ENCODE measurements at regions not wholly inside any gene's neighbourhood (a gene's known extent, or its start where the extent isn't known, plus 50 kb on each side); places are given as distances from the start of the nearest gene placed in this dataset.
"Not testable (repeated sequence)": the region's sequence is repeated elsewhere in the genome, so short reads cannot be mapped to it uniquely, and the experiment has no call there.

GRCh38 chr3:21966457-21966856 lies 215.4 kb upstream of the ZNF385D start:
- H3K36me3 Mint-ChIP-seq (ENCODE audit: low read depth); H3K4me1 Mint-ChIP-seq (ENCODE audit: low read depth); H3K27me3 Mint-ChIP-seq; intact Hi-C loops (cut with micrococcal nuclease); H3K27ac Mint-ChIP-seq; H3K4me3 Mint-ChIP-seq: not testable (repeated sequence)
- peaks cover 34% of the 10 kb centered on the region for H3K9me3 Mint-ChIP-seq

DNA sequence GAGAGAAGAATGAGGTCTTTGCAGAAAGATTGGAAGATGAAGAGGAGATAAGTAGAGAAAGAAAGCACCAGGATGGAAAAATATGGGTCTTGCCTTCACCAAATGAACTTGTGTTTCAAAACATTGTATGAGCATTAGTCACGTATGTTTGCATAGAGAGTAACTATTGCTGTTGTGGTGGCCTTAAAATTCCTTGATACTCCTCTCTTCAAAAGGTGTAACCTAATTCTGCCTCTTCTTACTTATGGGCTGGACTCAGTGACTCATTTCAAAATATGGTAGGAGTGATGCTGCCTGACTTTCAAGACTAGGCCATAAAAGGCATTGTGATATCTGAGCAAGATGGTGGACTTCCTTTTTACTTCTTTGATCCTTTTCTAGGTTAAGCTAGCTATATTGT lies 228.7 kb upstream of the ZNF385D start:
- Mint-ChIP-seq H3K36me3 (ENCODE audit: low read depth) (no peaks in the 10 kb centered on the region), H3K4me1 (ENCODE audit: low read depth) (no peaks in the 10 kb centered on the region), H3K9me3 (peaks cover 17% of the 10 kb centered on the region), H3K27ac (no peak overlapping the region), H3K4me3 (no peak overlapping the region), H3K27me3 (no peaks in the 10 kb centered on the region)
- intact Hi-C loops (cut with micrococcal nuclease), result no loop called here

GRCh38 chr3:21989341-21990042 lies 238.5 kb upstream of the ZNF385D start:
- Mint-ChIP-seq H3K27me3 (no peaks in the 10 kb centered on the region), H3K36me3 (ENCODE audit: low read depth) (no peaks in the 10 kb centered on the region), H3K4me3 (no peak overlapping the region), H3K9me3 (peaks cover 10% of the 10 kb centered on the region), H3K4me1 (ENCODE audit: low read depth) (no peaks in the 10 kb centered on the region), H3K27ac (no peak overlapping the region)
- intact Hi-C loops (cut with micrococcal nuclease), result no loop called here

DNA sequence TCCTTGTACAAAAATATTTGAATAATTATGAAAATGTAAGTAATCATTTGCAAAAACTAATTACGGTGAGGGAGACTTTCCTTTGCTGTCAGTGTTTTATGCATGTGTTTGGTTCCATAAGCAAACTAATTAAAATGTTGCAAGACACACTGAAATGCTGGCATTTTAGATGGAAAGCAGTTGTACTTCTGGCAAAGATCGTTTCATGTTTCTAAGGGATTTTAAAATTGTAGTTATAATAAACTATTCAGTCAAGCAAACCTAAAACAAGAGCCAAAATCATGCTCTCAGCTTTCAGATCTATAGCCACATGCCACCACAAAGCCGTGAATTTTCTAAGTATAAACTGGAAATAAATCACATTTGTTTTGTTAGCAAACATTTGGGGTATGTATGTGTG lies 240.1 kb upstream of the ZNF385D start:
- H3K4me1 Mint-ChIP-seq (ENCODE audit: low read depth), result no peaks in the 10 kb centered on the region
- H3K4me3 Mint-ChIP-seq, result no peak overlapping the region
- H3K27ac Mint-ChIP-seq, result no peak overlapping the region
- H3K27me3 Mint-ChIP-seq, result no peaks in the 10 kb centered on the region
- intact Hi-C loops (cut with micrococcal nuclease), result no loop called here
- H3K36me3 Mint-ChIP-seq (ENCODE audit: low read depth), result no peaks in the 10 kb centered on the region
- peaks cover 19% of the 10 kb centered on the region for H3K9me3 Mint-ChIP-seq

DNA sequence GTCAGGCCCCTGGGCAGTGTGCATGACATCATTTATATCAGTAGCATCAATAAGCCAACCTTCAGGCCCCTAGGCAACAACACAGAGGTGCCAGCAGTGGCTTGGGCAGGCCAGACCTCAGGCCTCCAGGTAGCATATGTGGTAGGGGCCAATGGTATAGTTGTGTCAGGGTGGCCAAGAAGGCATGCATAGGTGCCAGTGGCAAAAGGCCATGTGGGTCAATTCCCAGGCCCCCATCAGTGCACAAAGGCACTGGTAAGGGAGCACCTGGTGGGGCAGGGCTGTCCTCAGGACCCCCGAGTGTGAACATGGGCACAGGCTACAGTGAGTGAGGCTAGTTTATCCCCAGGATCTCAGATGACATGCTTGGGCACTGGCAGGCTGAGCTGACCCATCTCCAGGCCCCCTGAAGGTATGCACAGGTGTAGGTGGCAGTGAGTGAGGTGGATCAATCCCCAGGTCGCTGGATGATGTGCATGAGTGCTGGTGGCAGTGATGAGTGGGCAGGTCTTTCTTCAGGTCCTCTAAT lies 244.1 kb upstream of the ZNF385D start:
- no peaks in the 10 kb centered on the region for H3K36me3 Mint-ChIP-seq (ENCODE audit: low read depth)
- no peak overlapping the region for H3K27ac Mint-ChIP-seq
- H3K27me3 Mint-ChIP-seq, result no peaks in the 10 kb centered on the region
- H3K9me3 Mint-ChIP-seq, result peaks cover 23% of the 10 kb centered on the region
- H3K4me1 Mint-ChIP-seq (ENCODE audit: low read depth), result no peaks in the 10 kb centered on the region
- no peak overlapping the region for H3K4me3 Mint-ChIP-seq
- intact Hi-C loops (cut with micrococcal nuclease), result no loop called here

DNA sequence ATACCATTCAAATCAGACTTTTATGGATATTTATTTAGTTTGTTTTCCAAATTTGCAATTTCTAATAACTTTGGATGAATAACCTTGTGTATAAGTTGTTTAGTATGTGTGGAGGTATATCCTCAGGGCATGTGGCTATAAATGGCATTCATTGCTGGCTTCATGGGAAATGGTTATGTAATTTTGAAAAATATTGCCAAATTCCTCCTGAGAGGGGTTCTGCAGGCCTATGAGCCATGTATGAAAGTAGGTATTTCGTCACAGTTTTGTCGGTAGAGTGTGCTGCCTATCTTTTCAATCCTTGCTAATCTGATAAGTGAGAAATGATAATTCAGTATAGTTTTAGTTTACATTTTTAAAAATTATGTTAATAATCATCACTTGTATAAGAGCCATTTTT lies 256.4 kb upstream of the ZNF385D start:
- Mint-ChIP-seq H3K4me3 (no peak overlapping the region), H3K27ac (no peak overlapping the region), H3K9me3 (peaks cover 20% of the 10 kb centered on the region), H3K36me3 (ENCODE audit: low read depth) (no peaks in the 10 kb centered on the region), H3K4me1 (ENCODE audit: low read depth) (no peaks in the 10 kb centered on the region), H3K27me3 (no peaks in the 10 kb centered on the region)
- intact Hi-C loops (cut with micrococcal nuclease), result no loop called here

GRCh38 chr3:22010997-22011396 lies 260.0 kb upstream of the ZNF385D start:
- H3K36me3 Mint-ChIP-seq (ENCODE audit: low read depth), result no peaks in the 10 kb centered on the region

DNA sequence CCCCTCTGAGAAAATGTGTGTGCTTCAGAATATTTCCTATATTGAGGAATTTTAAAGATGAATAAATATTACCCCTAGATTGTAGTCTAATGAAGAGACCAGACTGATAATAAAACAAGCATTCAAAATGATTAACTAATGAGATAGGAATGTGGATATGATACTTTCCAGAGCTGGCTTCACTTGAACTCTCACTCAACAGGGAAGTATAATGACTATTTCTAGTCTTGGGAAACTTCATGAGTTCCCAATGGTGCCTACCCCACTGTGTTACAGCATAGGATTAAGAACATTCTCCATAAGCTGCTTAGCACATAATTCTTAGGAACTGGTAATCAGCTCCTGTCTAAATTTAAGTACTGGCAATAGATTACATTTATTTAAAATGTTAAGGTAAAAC lies 261.5 kb upstream of the ZNF385D start:
- peaks cover 11% of the 10 kb centered on the region for H3K9me3 Mint-ChIP-seq
- no peaks in the 10 kb centered on the region for H3K4me1 Mint-ChIP-seq (ENCODE audit: low read depth)
- no peak overlapping the region for H3K27ac Mint-ChIP-seq
- H3K36me3 Mint-ChIP-seq (ENCODE audit: low read depth), result no peaks in the 10 kb centered on the region
- no peaks in the 10 kb centered on the region for H3K27me3 Mint-ChIP-seq
- no peak overlapping the region for H3K4me3 Mint-ChIP-seq
- intact Hi-C loops (cut with micrococcal nuclease), result no loop called here

More at GRCh38 chr3:22010997-22011396, 260.0 kb upstream of the ZNF385D start:
- Mint-ChIP-seq H3K27me3 (no peaks in the 10 kb centered on the region), H3K27ac (no peak overlapping the region), H3K4me3 (no peak overlapping the region), H3K9me3 (peaks cover 11% of the 10 kb centered on the region), H3K4me1 (ENCODE audit: low read depth) (no peaks in the 10 kb centered on the region)
- intact Hi-C loops (cut with micrococcal nuclease), result no loop called here

DNA sequence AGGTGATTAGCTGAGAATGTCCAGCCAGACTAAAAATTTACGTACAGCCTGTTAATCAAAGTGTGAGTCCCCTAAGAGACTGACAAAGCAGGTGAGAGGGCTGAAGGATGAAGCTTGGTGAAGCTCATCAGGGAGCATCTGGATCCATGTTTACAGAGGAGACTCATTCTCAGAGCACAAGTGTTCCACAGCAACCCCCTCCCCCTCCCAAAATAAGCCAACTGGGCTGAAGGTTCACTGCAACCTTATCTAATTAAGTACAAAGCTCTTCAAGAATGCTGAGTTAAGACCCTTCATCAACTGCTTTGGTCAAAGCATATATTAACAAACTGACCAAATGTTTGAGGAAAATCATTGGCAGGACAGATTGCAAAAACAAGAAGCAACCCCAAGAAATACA lies 262.6 kb upstream of the ZNF385D start:
- intact Hi-C loops (cut with micrococcal nuclease), result no loop called here
- H3K4me3 Mint-ChIP-seq, result no peak overlapping the region
- H3K27me3 Mint-ChIP-seq, result no peaks in the 10 kb centered on the region
- no peak overlapping the region for H3K27ac Mint-ChIP-seq
- no peaks in the 10 kb centered on the region for H3K4me1 Mint-ChIP-seq (ENCODE audit: low read depth)
- H3K9me3 Mint-ChIP-seq, result peaks cover 6% of the 10 kb centered on the region
- no peaks in the 10 kb centered on the region for H3K36me3 Mint-ChIP-seq (ENCODE audit: low read depth)

DNA sequence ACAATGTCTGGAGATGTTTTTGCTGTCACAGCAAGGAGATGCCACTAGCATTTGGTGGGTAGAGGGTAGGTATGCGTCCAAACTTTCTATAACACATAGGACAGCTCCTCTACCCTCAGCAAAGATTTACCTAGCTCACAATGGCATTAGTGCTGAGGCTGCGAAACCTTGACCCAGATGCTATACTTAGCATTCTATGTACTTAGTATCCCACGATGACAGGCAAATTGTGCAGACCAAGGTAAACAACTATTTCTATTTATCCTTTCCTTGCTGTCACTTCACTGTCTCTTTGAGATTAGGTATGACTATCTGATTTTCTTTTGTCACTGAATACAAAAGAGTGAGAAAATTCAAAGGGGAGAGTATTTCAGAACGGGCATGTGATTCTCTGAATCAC lies 265.2 kb upstream of the ZNF385D start:
- Mint-ChIP-seq H3K4me1 (ENCODE audit: low read depth) (no peaks in the 10 kb centered on the region), H3K9me3 (no peaks in the 10 kb centered on the region), H3K36me3 (ENCODE audit: low read depth) (no peaks in the 10 kb centered on the region), H3K27me3 (no peaks in the 10 kb centered on the region), H3K4me3 (no peak overlapping the region), H3K27ac (no peak overlapping the region)
- intact Hi-C loops (cut with micrococcal nuclease), result no loop called here

- H3K9me3 Mint-ChIP-seq, result peaks cover 45% of the 10 kb centered on the region
- H3K4me1 Mint-ChIP-seq (ENCODE audit: low read depth); H3K36me3 Mint-ChIP-seq (ENCODE audit: low read depth); H3K4me3 Mint-ChIP-seq; H3K27ac Mint-ChIP-seq; H3K27me3 Mint-ChIP-seq; intact Hi-C loops (cut with micrococcal nuclease): not testable (repeated sequence)
Measured at GRCh38 chr3:22024638-22025037, 273.6 kb upstream of the ZNF385D start.

- Mint-ChIP-seq H3K36me3 (ENCODE audit: low read depth) (no peaks in the 10 kb centered on the region), H3K4me3 (no peak overlapping the region), H3K4me1 (ENCODE audit: low read depth) (no peaks in the 10 kb centered on the region), H3K27me3 (no peaks in the 10 kb centered on the region), H3K9me3 (peaks cover 63% of the 10 kb centered on the region), H3K27ac (no peak overlapping the region)
- intact Hi-C loops (cut with micrococcal nuclease), result no loop called here
Measured at GRCh38 chr3:22029480-22029879, 278.5 kb upstream of the ZNF385D start.

DNA sequence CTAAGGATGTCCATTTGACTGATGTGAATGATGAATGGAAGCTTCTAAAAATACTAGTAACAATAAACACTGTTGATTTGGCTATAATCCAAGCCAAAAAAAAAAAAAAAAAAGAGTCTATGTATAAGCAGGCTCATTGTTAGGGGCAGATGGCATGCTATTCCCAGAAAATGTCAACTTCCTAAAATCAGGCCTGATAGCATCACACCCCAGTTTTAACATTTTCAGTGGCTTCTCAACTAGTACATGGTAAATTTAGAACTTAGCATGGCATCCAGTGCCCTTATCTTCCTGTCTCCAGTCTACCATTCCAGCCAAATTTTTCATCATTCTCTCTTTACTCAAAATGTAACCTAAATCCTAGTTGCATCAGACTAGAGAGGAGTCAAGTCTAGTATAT lies 288.2 kb upstream of the ZNF385D start:
- Mint-ChIP-seq H3K27me3 (no peaks in the 10 kb centered on the region), H3K27ac (no peak overlapping the region), H3K4me1 (ENCODE audit: low read depth) (no peaks in the 10 kb centered on the region), H3K9me3 (peaks cover 10% of the 10 kb centered on the region), H3K4me3 (no peak overlapping the region), H3K36me3 (ENCODE audit: low read depth) (no peaks in the 10 kb centered on the region)
- intact Hi-C loops (cut with micrococcal nuclease), result no loop called here

DNA sequence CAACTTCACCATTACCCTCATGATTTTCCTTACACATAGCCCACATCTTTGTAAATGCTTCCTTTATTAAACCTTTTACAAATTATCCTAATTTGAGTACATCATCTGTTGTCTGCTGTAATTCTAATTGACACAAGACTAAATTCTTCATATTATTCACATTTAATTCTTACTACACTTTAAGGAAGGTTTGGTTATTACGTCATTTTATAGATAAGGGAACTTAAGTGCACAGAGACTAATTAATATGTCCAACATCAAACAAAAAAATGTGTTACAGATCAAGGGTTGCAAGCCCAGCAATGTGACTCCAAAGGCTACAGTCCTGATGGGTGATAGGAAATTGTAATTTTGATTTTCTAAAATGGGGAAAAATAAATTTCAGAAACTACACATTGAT lies 289.1 kb upstream of the ZNF385D start:
- Mint-ChIP-seq H3K27me3 (no peaks in the 10 kb centered on the region), H3K9me3 (peaks cover 10% of the 10 kb centered on the region), H3K4me1 (ENCODE audit: low read depth) (no peaks in the 10 kb centered on the region), H3K4me3 (no peak overlapping the region), H3K27ac (no peak overlapping the region), H3K36me3 (ENCODE audit: low read depth) (no peaks in the 10 kb centered on the region)
- intact Hi-C loops (cut with micrococcal nuclease), result no loop called here

GRCh38 chr3:22045882-22046281 lies 294.9 kb upstream of the ZNF385D start:
- Mint-ChIP-seq H3K4me1 (ENCODE audit: low read depth) (no peaks in the 10 kb centered on the region), H3K9me3 (peaks cover 7% of the 10 kb centered on the region), H3K4me3 (no peak overlapping the region), H3K27me3 (no peaks in the 10 kb centered on the region), H3K36me3 (ENCODE audit: low read depth) (no peaks in the 10 kb centered on the region), H3K27ac (no peak overlapping the region)
- intact Hi-C loops (cut with micrococcal nuclease), result no loop called here
